ENCODE measurements at regions not wholly inside any gene's neighbourhood (a gene's known extent, or its start where the extent isn't known, plus 50 kb on each side); places are given as distances from the start of the nearest gene placed in this dataset.

- H4K5ac ChIP-seq (ENCODE audit: insufficient read length, low read depth, low read length): no peak overlapping the region
- no peak overlapping the region for H2BK5ac ChIP-seq (ENCODE audit: insufficient read length, low read length)
- H3K27me3 ChIP-seq (ENCODE audit: insufficient read depth, low read length): no peaks in the 10 kb centered on the region
- H3K9me3 Mint-ChIP-seq: no peaks in the 10 kb centered on the region
- H3K9ac ChIP-seq (ENCODE audit: extremely low read depth, insufficient read length, low read length): no peak overlapping the region
- no peak overlapping the region for H2AFZ ChIP-seq (ENCODE audit: low read length)
- no peaks in the 10 kb centered on the region for H3K9me3 ChIP-seq (ENCODE audit: control insufficient read depth, low read depth, low read length)
- DNase-seq: no peak
- no peaks in the 10 kb centered on the region for H3K23me2 ChIP-seq (ENCODE audit: insufficient read length, low read depth, low read length, poor library complexity, severe bottlenecking)
- no peak overlapping the region for H3K23ac ChIP-seq (ENCODE audit: insufficient read length, low read depth, low read length)
- WGBS (ENCODE audit: extremely low coverage, insufficient read length, low lambda C conversion rate): no CpG with 5 or more reads among the region's 5 CpGs
- no peaks in the 10 kb centered on the region for H3K79me2 ChIP-seq (ENCODE audit: insufficient read depth, low read length)
- no peak overlapping the region for H3K27ac Mint-ChIP-seq
- H3K79me1 ChIP-seq (ENCODE audit: insufficient read depth, low read depth, low read length, poor library complexity, severe bottlenecking): no peaks in the 10 kb centered on the region
- H2BK12ac ChIP-seq (ENCODE audit: insufficient read length, low read depth, low read length): no peak overlapping the region
- H4K8ac ChIP-seq (replicated peaks; ENCODE audit: insufficient read length, low read depth, low read length): no peak overlapping the region
- H3K14ac ChIP-seq (ENCODE audit: insufficient read depth, low read length): no peak overlapping the region
- no peak for TF ChIP-seq CTCF (conservative IDR thresholded peaks at IDR 0.05)
- H2BK20ac ChIP-seq (ENCODE audit: low read depth, low read length, poor library complexity, severe bottlenecking): no peak overlapping the region
- H2BK15ac ChIP-seq (ENCODE audit: low read depth, low read length): no peak overlapping the region
- H3K4me1 ChIP-seq (ENCODE audit: insufficient read depth, low read length): no peaks in the 10 kb centered on the region
- no peak overlapping the region for H2AK5ac ChIP-seq (ENCODE audit: insufficient read length, low read length)
- no peak overlapping the region for H3K4me2 ChIP-seq (ENCODE audit: insufficient read depth, insufficient read length, low read length)
- no peak overlapping the region for H3K4ac ChIP-seq (ENCODE audit: low read depth, low read length)
- H3K4me1 Mint-ChIP-seq: no peaks in the 10 kb centered on the region
- no peak overlapping the region for H3K4me3 Mint-ChIP-seq
- H3K18ac ChIP-seq (ENCODE audit: insufficient read length, low read depth, low read length): no peak overlapping the region
- H3T11ph ChIP-seq (ENCODE audit: low read length): no peak overlapping the region
- H4K20me1 ChIP-seq (ENCODE audit: control insufficient read depth, insufficient read depth, insufficient read length): no peaks in the 10 kb centered on the region
- H3K56ac ChIP-seq (ENCODE audit: insufficient read length, low read depth, low read length): no peak overlapping the region
- H3K27me3 Mint-ChIP-seq (ENCODE audit: low read depth): no peaks in the 10 kb centered on the region
- H3K27ac ChIP-seq (ENCODE audit: insufficient read length, low read depth, low read length): no peak overlapping the region
- no peak overlapping the region for H2BK120ac ChIP-seq (ENCODE audit: low read depth, low read length, poor library complexity, severe bottlenecking)
- H3K36me3 Mint-ChIP-seq (ENCODE audit: insufficient read depth in 1 of 3, low read depth in 3 of 3): no peaks in the 10 kb centered on the region
- H4K91ac ChIP-seq (ENCODE audit: insufficient read length, low read depth, low read length): no peak overlapping the region
Observed at GRCh38 chr13:64934569-64935362, 2295.4 kb downstream of the PCDH9 start.
